ENCODE measurements at regions not wholly inside any gene's neighbourhood (a gene's known extent, or its start where the extent isn't known, plus 50 kb on each side); places are given as distances from the start of the nearest gene placed in this dataset.

- no peak for DNase-seq
Measured at GRCh38 chr16:88325976-88326375, 56.8 kb upstream of the ZNF469 start.

- no peak for DNase-seq
Measured at GRCh38 chr16:88326611-88327485, 55.9 kb upstream of the ZNF469 start.

GRCh38 chr16:88327561-88328312 is 55.0 kb upstream of the ZNF469 start:
- no peak for DNase-seq

GRCh38 chr16:88328313-88328980 is 54.3 kb upstream of the ZNF469 start:
- no peak for DNase-seq

- no peak for DNase-seq
Measured at GRCh38 chr16:88329726-88330700, 52.7 kb upstream of the ZNF469 start.

- DNase-seq, result no peak
Measured at GRCh38 chr16:88330971-88331890, 51.5 kb upstream of the ZNF469 start.

GRCh38 chr16:88331989-88332920 is 50.5 kb upstream of the ZNF469 start:
- DNase-seq, result peak; percentile 98

GRCh38 chr16:88332921-88333825 is 49.6 kb upstream of the ZNF469 start:
- DNase-seq, result peak; percentile 34
